ENCODE measurements at regions not wholly inside any gene's neighbourhood (a gene's known extent, or its start where the extent isn't known, plus 50 kb on each side); places are given as distances from the start of the nearest gene placed in this dataset.

DNA sequence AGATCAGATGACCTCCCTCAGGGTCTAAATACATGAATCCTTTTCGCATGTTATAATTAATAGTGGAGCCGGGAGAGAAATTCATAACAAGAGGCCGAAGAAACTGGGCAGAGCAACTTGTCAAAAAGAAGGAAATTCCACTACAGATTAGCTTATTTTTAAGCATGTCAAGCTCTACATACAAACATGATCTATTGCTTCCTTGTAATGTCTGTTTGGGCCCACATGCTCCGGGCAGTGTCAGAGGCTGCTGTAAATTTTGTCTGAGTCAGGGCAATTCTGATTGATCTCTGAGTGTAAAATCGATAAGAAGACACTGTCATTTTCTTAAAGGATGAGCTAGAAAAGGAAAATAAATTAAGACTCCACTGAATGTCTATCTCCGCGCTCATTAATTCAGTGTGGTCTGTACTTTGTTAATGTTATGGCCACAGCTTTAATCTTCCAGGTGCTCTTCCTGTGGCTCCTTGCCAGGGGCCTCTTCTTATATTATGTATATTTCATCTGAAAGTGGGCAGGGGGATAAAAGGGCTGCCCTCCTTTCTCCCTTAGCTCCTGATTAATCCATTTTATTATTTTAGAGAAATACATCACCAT lies 194.1 kb upstream of the SP8 start:
- Histone ChIP-seq H3K23ac (ENCODE audit: low read depth, low read length) (no peak overlapping the region), H3K9ac (ENCODE audit: low read depth, low read length) (no peak overlapping the region), H4K8ac (ENCODE audit: low read depth in 2 of 2, low read length in 2 of 2) (no peak overlapping the region), H3K14ac (replicated peaks; ENCODE audit: low read depth, low read length) (no peak overlapping the region), H3K4me2 (ENCODE audit: low read depth, low read length) (no peak overlapping the region), H3K9me1 (ENCODE audit: insufficient read depth, low read length) (no peaks in the 10 kb centered on the region), H2BK15ac (ENCODE audit: low read depth, low read length) (no peak overlapping the region), H3K9me3 (ENCODE audit: control insufficient read depth, insufficient read depth, low read length) (peaks cover 11% of the 10 kb centered on the region), H3K56ac (ENCODE audit: extremely low read depth, insufficient read depth, low read length) (no peak overlapping the region), H4K91ac (ENCODE audit: insufficient read depth, low read depth, low read length) (no peak overlapping the region), H2AK5ac (ENCODE audit: low read depth, low read length) (no peak overlapping the region), H3K4me3 (ENCODE audit: insufficient read depth, low read depth, low read length) (no peak overlapping the region), H4K20me1 (ENCODE audit: insufficient read depth, low read length) (no peaks in the 10 kb centered on the region), H3K27me3 (ENCODE audit: control insufficient read depth, insufficient read depth, low read length) (no peaks in the 10 kb centered on the region), H3K27ac (ENCODE audit: insufficient read depth, low read length) (no peak overlapping the region), H2BK5ac (ENCODE audit: low read depth, low read length, poor library complexity, severe bottlenecking) (no peak overlapping the region), H3K4me1 (ENCODE audit: control insufficient read depth, insufficient read depth, low read length) (no peaks in the 10 kb centered on the region), H3K79me1 (ENCODE audit: low read depth in 1 of 2, low read length in 2 of 2) (no peaks in the 10 kb centered on the region), H2AFZ (replicated peaks; ENCODE audit: low read length, poor library complexity) (no peak overlapping the region), H3K4ac (ENCODE audit: low read depth, low read length) (no peak overlapping the region), H3K18ac (ENCODE audit: low read depth, low read length) (no peak overlapping the region), H3K36me3 (ENCODE audit: control insufficient read depth, insufficient read depth, low read length) (no peaks in the 10 kb centered on the region), H2AK9ac (replicated peaks; ENCODE audit: low read depth, low read length, poor library complexity) (no peak overlapping the region), H4K5ac (ENCODE audit: low read depth, low read length) (no peak overlapping the region), H2BK120ac (ENCODE audit: low read depth, low read length) (no peak overlapping the region), H2BK20ac (ENCODE audit: low read depth, low read length) (no peak overlapping the region)
- CTCF ChIA-PET = no interaction called here
- no peak for TF ChIP-seq CEBPB (IDR thresholded peaks at IDR 0.05; ENCODE audit: low read depth, low read length)
- no peak for TF ChIP-seq MAZ (IDR thresholded peaks at IDR 0.05; ENCODE audit: borderline replicate concordance, low read depth, low read length)
- TF ChIP-seq MAFK (IDR thresholded peaks at IDR 0.05; ENCODE audit: low read depth, low read length) = no peak
- TF ChIP-seq BHLHE40 (IDR thresholded peaks at IDR 0.05; ENCODE audit: low read depth, low read length) = no peak
- no peak for TF ChIP-seq RCOR1 (IDR thresholded peaks at IDR 0.05; ENCODE audit: insufficient replicate concordance, low read length)
- TF ChIP-seq CHD1 (IDR thresholded peaks at IDR 0.05; ENCODE audit: low read depth, low read length) = no peak
- TF ChIP-seq, protein P1, sequence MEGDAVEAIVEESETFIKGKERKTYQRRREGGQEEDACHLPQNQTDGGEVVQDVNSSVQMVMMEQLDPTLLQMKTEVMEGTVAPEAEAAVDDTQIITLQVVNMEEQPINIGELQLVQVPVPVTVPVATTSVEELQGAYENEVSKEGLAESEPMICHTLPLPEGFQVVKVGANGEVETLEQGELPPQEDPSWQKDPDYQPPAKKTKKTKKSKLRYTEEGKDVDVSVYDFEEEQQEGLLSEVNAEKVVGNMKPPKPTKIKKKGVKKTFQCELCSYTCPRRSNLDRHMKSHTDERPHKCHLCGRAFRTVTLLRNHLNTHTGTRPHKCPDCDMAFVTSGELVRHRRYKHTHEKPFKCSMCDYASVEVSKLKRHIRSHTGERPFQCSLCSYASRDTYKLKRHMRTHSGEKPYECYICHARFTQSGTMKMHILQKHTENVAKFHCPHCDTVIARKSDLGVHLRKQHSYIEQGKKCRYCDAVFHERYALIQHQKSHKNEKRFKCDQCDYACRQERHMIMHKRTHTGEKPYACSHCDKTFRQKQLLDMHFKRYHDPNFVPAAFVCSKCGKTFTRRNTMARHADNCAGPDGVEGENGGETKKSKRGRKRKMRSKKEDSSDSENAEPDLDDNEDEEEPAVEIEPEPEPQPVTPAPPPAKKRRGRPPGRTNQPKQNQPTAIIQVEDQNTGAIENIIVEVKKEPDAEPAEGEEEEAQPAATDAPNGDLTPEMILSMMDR (conservative IDR thresholded peaks at IDR 0.05; ENCODE audit: low read depth, low read length) = no peak
- no peak for TF ChIP-seq SMC3 (IDR thresholded peaks at IDR 0.05; ENCODE audit: low read depth, low read length)
- TF ChIP-seq, protein P2, sequence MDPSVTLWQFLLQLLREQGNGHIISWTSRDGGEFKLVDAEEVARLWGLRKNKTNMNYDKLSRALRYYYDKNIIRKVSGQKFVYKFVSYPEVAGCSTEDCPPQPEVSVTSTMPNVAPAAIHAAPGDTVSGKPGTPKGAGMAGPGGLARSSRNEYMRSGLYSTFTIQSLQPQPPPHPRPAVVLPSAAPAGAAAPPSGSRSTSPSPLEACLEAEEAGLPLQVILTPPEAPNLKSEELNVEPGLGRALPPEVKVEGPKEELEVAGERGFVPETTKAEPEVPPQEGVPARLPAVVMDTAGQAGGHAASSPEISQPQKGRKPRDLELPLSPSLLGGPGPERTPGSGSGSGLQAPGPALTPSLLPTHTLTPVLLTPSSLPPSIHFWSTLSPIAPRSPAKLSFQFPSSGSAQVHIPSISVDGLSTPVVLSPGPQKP (IDR thresholded peaks at IDR 0.05; ENCODE audit: borderline replicate concordance, low read depth, low read length) = no peak
- TF ChIP-seq FOS (IDR thresholded peaks at IDR 0.05; ENCODE audit: low read depth, low read length) = no peak
- TF ChIP-seq NFE2L2 (IDR thresholded peaks at IDR 0.05; ENCODE audit: low read depth, low read length) = no peak
- no peak for TF ChIP-seq RAD21 (IDR thresholded peaks at IDR 0.05; ENCODE audit: low read length)
- TF ChIP-seq MXI1 (IDR thresholded peaks at IDR 0.05; ENCODE audit: borderline replicate concordance, low read depth, low read length) = no peak
- TF ChIP-seq, protein P3, sequence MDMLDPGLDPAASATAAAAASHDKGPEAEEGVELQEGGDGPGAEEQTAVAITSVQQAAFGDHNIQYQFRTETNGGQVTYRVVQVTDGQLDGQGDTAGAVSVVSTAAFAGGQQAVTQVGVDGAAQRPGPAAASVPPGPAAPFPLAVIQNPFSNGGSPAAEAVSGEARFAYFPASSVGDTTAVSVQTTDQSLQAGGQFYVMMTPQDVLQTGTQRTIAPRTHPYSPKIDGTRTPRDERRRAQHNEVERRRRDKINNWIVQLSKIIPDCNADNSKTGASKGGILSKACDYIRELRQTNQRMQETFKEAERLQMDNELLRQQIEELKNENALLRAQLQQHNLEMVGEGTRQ (IDR thresholded peaks at IDR 0.05; ENCODE audit: low read depth, low read length) = no peak
- TF ChIP-seq RFX5 (IDR thresholded peaks at IDR 0.05; ENCODE audit: low read depth, low read length) = no peak
- no peak for TF ChIP-seq POLR2A (IDR thresholded peaks at IDR 0.05; ENCODE audit: low read depth, low read length)
- no TSS peak for BruUV-seq (replicated peaks)
- ATAC-seq (ENCODE audit: low read depth) (no peak), DNase-seq (no peak)
- dilution Hi-C loops (cut with HindIII; ENCODE audit: low sequenced_read_pairs, unreplicated experiment) (no loop called here), intact Hi-C loops (cut with micrococcal nuclease) (no loop called here), in situ Hi-C loops (cut with MboI; ENCODE audit: low sequenced_read_pairs) (no loop called here)
- POLR2A ChIA-PET (ENCODE audit: unreplicated experiment) = no interaction called here
- no CpG with 5 or more reads among the region's 7 CpGs for WGBS, 2 experiments (ENCODE audit: extremely low coverage in 2 of 2, insufficient read length in 1 of 2)
